ENCODE measurements at regions not wholly inside any gene's neighbourhood (a gene's known extent, or its start where the extent isn't known, plus 50 kb on each side); places are given as distances from the start of the nearest gene placed in this dataset.

GRCh38 chr3:111472556-111472955, 69.4 kb upstream of the CD96 start:
- no peak for DNase-seq

GRCh38 chr3:111473550-111473949, 68.4 kb upstream of the CD96 start:
- no peak for DNase-seq

- no peak for DNase-seq
Observed at GRCh38 chr3:111476701-111477100, 65.3 kb upstream of the CD96 start.

- no peak for DNase-seq
Observed at GRCh38 chr3:111480091-111480490, 61.9 kb upstream of the CD96 start.

- no peak for DNase-seq
Observed at GRCh38 chr3:111481551-111481950, 60.4 kb upstream of the CD96 start.

GRCh38 chr3:111482574-111482973, 59.4 kb upstream of the CD96 start:
- DNase-seq, result no peak

GRCh38 chr3:111485086-111485485, 56.9 kb upstream of the CD96 start:
- DNase-seq, result no peak
